GM19438 (cell line): ENCODE measurements at regions not wholly inside any gene's neighbourhood (a gene's known extent, or its start where the extent isn't known, plus 50 kb on each side); places are given as distances from the start of the nearest gene placed in this dataset.
"Not testable (repeated sequence)": the region's sequence is repeated elsewhere in the genome, so short reads cannot be mapped to it uniquely, and the experiment has no call there.

Experiments used
- ATAC-seq: cut with Tn5 transposase; IDR thresholded peaks from one replicate; pipeline ENCODE4 v1.9.1; 2021; ENCODE audit warnings: low read depth; ENCODE audit not compliant: unreplicated experiment

DNA sequence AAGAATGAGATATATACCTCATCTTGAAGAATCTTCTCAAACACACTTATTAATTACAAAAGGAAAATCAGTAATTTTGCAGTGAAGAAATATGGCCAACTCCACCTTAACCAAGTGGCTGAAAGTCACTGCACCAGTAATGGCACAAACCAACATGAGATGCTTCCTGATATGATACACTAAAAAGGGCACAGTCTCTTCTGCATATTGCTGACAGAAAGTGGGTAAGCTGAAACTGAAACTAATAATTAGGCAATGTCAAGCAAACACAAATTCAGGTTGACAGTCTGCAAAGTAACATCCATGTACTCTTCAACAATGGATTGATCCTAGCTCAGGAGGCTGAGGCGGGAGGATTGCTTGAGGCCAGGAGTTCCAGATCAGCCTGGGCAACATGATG, 56.1 kb downstream of the ZNF22 start:
- ATAC-seq, result not testable (repeated sequence)

DNA sequence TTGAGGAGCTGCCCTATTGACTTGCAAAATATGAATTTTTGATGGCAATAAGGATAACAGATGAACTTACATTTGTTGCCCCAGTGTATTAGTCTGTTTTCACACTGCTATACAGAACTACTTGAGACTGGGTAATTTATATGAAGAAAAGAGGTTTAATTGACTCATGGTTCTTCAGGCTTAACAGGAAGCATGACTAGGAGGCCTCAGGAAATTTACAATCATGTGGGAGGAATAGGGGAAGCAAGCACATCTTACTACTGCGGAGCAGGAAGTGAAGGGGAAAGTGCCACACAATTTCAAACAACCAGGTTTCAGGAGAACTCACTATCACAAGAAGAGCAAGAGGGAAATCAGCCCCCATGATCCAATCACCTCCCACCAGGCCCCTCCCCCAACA, 57.9 kb downstream of the ZNF22 start:
- ATAC-seq, result no peak

DNA sequence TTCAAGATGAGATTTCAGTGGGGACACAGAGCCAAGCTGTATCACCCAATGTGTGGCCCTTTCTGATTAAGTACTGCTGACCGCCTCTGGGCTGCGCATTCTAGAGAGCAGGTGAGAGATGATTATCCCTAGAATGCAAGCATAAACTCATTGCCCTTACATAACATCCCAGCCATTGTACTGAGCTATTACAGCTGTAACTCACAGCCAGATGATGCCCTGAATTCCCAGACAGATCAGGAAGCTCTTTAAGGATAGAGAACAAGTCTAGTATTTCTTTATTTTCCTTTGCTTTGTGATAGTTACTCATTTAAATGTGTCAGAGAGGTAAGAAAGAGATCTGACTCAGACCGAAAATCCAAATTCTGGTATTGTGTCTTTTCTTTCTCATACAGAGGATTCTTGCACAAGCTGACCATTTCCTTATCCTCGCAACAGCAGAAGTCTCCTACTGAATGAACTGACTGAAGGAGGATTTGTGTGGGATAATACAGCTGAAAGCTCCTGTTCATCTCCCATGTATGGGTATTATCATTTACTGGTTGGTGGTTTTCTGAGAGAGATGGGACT, 58.4 kb downstream of the ZNF22 start:
- ATAC-seq, result no peak

DNA sequence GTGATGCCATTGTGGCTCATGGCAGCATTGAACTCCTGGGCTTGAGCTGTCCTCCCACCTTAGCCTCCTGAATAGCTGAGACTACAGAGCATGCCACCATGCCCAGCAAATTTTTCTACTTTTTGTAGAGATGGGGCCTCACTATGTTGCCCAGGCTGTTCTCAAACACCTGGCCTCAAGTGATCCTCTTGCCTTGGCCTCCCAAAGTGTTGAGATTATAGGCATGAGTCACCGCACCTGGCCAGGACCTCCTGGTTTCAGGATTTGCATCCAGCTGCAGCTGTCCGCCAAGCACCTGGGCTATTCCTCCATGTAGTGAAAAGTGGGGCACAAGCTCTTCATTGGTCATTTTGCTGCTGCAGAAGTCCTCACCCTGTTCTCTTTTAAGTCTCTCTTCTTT, 58.9 kb downstream of the ZNF22 start:
- no peak for ATAC-seq

DNA sequence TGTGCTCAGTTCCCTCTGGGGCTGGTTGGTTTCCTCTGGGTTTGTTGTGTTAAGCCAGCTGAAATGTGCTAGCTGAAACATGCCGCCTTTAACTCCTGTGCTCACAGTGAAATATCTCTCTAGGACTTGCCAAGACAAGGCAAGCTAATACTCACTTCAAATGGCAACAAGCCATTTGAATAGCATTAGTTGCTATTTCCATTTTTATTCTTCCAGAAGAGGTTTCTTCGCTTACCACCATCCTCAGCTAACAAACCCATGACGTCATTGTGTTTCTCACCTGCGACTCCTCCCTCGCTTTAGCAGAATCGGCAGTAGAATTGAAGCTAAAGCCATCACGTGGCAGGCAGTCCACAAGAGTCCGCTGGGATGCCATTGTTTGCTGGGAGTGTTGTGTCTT, 61.3 kb downstream of the ZNF22 start:
- ATAC-seq, result no peak

DNA sequence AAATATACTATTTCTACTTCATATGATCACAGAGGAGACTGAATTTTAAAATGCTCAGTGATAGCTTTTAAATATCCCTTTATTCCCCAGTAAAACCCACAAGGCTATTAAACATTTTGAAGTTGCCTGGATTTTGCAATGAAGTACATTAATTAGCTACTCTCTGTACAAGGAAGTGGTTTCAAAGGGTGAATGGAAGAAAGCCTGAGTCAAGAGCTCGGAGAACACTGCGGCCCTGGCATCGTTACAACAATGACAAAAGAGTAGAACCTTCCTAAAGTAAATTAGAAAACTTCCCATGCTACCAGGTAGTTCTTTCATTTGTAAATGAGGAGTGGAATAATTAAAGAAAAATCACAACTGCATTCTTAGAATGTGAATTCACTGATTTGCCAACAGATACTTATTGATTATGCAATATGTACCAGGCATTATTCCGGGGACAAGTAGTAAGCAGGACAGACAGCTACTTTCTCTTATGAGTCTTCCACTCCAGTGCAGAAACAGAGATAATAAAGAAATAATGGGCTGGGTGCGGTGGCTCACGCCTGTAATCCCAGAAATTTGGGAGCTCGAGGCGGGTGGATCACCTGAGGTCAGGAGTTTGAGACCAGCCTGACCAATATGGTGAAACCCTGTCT, 63.0 kb downstream of the ZNF22 start:
- no peak for ATAC-seq

DNA sequence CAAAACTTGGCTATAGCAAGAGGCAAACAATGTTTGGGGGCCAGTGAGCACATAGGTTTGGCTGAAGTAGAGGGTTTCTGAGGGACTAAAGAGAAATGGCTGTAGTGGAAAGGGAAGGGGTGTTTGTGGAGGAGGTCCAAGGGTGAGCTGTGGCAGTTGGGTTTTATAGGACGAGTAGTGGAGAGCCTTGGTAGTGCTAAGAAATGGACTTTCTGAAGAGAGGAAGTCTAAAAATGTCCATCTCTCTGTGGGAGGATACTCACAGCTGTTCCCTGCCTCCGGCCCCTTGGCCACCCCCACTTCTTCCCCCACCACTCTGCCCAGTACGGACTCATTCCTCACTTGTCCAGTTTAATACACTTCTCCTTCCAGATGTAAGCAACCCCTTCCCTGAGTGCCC, 64.3 kb downstream of the ZNF22 start:
- ATAC-seq, result no peak

DNA sequence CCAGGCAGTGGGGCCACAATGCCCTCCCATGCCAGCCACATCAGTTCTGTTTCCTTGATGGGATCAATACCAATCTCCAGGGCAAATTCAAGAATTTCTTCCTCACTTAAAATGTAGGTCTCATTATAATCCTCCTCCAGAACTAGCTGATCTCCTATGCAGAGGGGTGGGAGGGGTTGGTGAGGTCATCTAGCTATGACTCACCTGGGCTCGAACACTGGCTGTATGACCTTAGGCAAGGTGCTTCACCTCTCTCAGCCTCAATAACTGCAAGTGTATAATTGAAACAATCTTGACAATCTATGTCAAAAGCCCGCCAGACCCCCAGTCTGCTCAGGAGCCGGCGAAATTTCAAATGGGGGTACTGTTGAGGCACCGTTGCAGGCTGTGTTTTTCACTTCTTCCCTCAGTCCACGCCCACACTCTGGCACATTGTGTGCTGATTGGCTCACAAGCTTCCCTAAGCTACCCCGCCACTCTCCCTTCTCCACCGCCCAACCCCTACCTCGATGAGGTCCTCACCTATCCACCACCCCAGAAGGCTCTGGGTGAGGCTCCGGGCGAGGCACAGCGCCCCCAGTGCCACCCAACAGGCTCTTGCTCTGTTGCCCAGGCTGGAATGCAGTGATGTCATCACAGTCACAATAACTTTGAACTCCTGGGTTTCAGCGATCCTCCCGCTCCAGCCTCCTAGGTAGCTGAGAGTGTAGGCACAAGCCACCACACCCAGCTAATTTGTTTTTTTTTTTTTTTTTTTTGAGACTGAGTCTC, 70.5 kb downstream of the ZNF22 start:
- ATAC-seq, result no peak

DNA sequence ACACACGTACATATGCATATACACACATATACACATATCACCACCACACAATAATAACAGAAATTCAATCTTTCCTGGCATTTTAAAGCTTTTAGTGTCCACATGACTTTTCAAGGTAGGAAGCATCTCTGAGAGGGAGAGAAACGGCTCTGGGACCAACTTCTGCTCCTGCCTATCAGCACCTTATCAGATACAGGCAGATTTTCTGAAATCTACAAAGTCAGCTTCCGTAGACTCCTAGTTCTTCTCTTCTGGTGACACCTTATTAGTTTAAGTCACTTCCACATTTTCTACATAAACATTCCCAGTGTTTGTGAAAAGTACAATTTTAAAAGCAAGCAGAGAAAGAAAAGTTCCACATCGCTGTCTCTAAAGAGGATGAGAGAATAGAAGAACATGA, 74.5 kb downstream of the ZNF22 start:
- ATAC-seq, result no peak

DNA sequence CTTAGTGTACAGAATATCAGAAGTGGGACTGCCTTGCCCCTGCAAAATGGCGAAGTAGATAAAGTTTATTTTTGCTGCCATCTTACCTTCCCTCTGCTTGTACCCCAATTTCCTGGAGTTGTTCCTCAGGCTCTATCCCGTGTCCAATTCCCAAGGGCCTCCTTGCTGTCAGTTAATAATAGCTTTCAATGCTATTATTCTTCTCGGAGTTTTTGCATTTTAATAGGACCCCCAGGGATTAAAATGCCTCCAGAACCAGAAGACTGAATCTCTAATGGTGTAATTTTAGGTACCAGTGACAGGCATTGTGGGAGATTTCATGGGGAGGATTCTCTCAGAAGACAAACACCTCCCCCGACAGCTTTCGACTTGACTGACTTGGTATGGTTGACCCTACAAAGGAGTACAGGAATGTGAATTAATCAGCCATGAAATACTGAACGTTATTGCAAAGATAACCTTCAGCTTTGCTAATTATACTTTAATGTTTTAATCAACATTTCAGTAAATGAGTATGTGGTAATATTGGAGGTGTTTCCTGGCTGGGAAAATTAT, 75.2 kb downstream of the ZNF22 start:
- no peak for ATAC-seq

DNA sequence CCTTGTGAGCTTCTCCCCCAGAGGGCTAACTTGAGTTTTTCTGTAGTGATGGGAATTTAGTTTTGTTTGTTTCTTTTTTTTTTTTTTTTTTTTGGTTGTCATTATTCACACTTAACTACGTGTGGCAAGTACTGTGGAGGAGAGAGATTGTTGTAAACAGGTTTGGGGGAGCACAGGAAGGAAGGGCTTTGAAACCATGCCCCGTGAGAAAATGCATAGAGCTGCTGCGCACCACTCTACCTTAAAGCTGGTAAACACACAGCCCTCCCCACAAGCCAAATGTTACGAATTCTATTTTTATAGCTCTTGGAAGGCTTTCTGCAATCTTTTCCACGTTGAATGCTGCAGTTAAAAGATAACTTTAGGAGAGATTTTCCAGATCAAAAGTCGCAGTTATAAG, 76.2 kb downstream of the ZNF22 start:
- ATAC-seq, result no peak

DNA sequence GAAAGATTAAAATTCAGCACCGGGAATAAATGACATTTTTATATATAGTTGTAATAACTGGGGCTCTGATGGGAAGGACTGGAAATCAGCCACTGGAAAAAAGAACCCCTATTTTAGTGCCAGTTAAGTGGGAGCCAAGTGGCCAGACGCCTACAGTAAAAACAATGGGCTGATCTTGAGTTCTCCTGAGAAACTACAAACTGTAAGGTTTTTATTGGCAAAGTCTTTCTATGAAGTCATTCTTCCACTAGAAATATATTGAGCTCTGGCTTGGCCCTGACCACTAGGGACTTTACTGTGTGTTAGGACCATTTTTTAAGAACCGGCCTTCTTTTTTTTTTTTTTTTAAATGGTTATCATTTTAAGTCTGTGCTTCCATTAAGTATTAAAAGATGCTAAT, 79.6 kb downstream of the ZNF22 start:
- no peak for ATAC-seq

DNA sequence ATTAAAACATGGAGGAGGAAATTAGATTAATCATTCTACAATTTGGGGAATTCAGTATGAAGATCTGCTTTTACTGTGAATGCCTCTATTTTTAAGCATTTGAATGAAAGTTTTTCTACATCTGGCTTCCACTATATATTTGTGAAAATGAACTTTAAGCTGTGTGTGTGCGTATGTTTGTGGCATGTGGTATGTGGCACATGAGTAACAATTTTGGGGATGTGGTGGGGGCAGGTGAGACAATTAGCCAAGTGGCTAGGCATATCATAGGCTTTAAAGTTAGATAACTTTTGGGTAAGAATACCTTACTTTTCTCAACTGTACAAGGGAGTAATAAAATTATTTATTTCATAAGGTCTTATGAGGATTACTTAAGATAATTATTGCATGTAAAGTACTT, 81.5 kb downstream of the ZNF22 start:
- no peak for ATAC-seq

DNA sequence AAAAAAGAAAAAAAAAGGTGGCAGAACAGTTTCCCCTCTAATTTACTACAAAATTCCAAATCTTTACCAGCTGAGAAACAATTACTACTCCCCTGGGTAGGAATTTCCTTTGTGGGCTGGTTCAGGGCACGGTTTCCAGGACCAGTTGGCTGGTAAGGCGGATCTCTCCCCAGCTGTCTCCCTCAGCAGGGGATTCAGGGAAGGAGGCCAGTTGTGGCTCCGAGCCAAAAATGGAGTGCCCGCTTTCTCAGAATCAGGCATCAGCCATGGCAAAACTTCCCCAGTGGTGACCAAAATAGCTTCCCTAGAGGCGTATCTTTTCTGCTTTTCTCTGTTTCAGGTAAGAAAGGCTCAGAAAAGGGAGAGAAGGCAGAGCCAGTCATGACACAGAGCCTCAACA, 91.2 kb downstream of the ZNF22 start:
- ATAC-seq, result no peak

DNA sequence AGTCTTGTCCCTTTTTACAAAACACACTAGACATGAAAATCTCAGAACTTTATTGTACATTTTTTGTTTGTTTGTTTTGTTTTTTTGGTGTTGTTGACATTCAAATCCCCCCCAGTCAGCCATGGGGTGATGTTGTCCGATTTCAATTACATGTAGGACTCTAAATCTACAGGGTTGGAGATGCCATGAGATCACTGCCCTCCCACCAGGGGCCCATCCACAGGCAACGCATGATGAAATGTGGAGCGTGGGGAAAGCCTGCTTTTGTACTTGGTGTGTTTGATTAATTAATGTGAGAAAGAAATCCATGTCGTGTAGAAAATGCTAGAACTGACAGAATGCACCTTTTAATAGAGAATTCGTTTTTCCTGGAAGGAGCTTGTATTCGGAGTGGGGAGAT, 93.2 kb downstream of the ZNF22 start:
- no peak for ATAC-seq

DNA sequence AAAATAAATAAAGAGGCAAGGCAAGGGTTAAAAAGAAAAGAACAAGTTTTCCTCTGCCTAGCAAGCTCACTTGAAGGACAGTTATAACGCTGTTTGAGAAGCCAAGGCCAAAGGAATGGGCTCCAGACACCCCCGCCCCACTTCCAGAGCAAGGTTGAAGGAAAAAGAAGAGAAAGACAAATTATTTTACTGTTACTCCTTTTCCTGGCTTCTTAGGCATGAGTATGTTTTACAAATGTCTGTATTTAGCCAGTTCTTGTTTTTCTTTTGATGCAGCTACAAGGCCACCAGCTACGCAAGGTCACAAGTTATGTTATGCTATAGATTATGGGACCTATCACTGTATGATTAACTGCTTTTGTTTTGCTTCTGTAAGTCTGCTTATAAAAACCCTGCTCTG, 94.6 kb downstream of the ZNF22 start:
- ATAC-seq, result no peak

DNA sequence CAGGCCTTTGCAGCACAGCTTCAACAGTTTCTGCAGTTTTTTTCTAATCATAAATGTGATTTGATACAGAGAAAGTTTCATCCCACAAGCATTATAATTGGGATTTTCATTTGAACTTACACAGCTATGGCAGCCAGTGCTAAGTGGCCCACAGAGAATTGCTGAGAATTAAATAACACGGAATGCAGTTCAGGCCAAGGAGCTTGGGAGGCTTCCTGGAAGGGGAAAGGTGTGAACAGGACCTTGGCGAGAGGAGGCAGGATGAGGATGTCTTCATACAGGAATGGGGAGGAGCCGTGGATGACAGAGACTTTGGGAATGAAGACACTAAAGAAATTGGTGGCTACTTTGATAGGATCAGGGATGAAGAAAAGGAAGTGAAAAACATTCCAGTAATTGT, 95.3 kb downstream of the ZNF22 start:
- no peak for ATAC-seq

DNA sequence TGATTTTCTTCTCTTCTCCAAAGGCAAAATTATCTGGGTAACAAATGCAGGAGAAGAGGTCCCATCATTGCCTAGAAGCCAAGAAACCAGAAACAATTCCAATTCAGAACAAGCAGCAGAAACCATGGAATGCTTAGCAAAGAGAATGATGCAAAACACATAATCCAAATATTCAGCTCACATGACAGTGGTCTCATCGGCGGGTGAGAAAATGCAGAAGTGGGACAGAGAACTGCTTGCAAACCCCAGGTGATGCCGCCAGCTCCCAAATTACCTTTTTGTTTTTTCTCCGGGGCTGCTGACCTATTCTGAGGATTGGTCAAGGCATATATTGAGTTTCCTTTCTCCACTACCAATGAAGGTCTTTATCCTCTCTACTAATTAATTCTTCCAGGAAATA, 99.7 kb downstream of the ZNF22 start:
- no peak for ATAC-seq

DNA sequence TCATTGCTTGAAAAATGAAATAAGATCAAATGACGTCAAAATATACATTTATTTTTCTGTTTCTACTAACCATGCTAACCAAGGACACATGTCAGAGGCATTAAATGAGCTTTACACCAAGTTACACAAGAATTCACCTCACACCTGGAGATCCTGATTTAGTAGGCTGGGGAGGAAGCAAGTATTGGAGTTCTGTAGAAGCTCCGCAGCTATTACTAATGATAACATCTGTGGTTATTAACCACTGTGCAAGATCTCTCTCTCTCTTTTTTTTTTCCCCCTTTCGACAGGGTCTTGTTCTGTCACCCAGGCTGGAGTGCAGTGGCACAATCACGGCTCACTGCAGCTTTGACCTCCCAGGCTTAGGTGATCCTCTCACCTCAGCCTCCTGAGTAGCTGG, 104.0 kb downstream of the ZNF22 start:
- ATAC-seq, result no peak

DNA sequence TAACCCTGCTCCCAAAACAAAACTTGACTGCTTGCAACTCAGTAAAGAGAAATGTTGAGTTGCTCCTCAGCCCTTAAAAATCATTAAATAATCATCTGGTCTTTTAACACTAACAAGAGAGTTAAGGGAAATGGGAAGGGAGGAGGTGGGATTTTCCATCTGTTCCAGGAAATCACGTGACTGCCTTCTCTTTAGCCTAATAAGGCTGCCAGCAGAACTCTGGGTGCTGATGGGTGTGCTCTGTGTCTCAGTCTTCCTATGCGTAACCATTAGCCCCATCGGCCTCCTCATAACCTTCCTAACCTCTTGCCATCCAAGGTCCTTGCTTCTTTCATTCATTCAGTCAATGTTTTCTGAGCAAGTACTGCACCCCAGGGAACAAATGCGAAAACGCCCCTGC, 104.6 kb downstream of the ZNF22 start:
- not testable (repeated sequence) for ATAC-seq

DNA sequence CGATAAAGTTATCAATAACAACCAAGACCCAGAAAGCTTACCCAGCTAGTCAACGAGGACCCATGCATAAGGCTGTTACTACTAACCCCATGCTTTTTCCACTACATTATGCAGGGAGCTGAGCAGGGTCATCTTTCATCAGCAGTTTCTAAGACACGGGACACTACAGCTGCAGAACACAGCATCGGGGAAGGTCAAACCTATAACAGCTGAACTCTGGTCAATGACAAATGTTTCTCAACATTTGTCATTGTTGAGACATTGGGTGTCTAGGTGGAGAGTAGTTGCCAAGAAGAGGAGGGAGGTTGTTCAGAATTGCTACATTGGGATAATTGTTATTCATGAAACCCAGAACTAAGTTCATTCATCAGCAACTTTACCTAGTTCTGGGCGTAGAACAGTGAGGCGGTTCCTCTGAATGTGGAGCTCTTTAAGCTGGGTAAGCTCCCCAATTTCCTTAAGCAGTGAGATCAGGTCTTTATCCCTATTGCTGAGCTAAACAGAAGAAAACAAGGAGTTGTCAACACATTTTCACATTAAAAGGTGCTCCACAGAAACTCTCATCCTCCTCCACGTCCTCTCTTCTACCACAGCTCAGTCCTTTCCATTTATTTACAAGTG, 105.6 kb downstream of the ZNF22 start:
- ATAC-seq, result no peak
